Gastroesophageal sphincter (tissue), 4 donors: ENCODE measurements at regions not wholly inside any gene's neighbourhood (a gene's known extent, or its start where the extent isn't known, plus 50 kb on each side); places are given as distances from the start of the nearest gene placed in this dataset.

Source experiments
- ATAC-seq: fragments of 150-250 bp; one replicate; pipeline ENCODE4 v1.9.1; 2016; ENCODE audit warnings: mild to moderate bottlenecking, moderate library complexity
- H3K27ac ChIP-seq, 4 donors: fragments of 200-600 bp; sonication (generic) in 3 of 4; 1 replicate in 3 of 4; 2 replicates in 1 of 4; pipeline ENCODE4 v1.5.1; 2016 to 2019
- H3K27me3 ChIP-seq: fragments of 200-600 bp; sonication (generic); one replicate; pipeline ENCODE4 v1.5.1; 2019
- H3K36me3 ChIP-seq, 2 donors: fragments of 200-600 bp; sonication (generic); one replicate each; pipeline ENCODE4 v1.5.1; 2019; ENCODE audit warnings: control low read depth in 1 of 2
- H3K4me1 ChIP-seq, 3 donors: fragments of 200-600 bp; sonication (generic); 1 replicate in 2 of 3; 2 replicates in 1 of 3; pipeline ENCODE4 v1.5.1; 2016 to 2019; ENCODE audit warnings: control low read depth in 2 of 3
- H3K4me3 ChIP-seq, 2 donors: fragments of 200-600 bp; sonication (generic); one replicate each; pipeline ENCODE4 v1.5.1; 2019; ENCODE audit warnings: mild to moderate bottlenecking in 1 of 2, moderate library complexity in 1 of 2
- H3K9me3 ChIP-seq, 3 donors: fragments of 200-600 bp; sonication (generic); one replicate each; pipeline ENCODE4 v1.5.1; 2017 to 2019; ENCODE audit warnings: control low read depth in 2 of 3
- CTCF ChIP-seq, 4 experiments: fragments of 200-600 bp in 2 of 4; fragments of 450-650 bp in 2 of 4; sonication (generic) in 1 of 4; IDR thresholded peaks; one replicate each; pipeline ENCODE4 v1.5.1; 2017 to 2019; ENCODE audit warnings: antibody characterized with exemption in 4 of 4, mild to moderate bottlenecking in 2 of 4, moderate library complexity in 2 of 4
- EP300 ChIP-seq: sonication (generic); formaldehyde crosslinking; IDR thresholded peaks from one replicate; pipeline ENCODE4 v1.6.1; 2017; ENCODE audit warnings: antibody characterized with exemption, mild to moderate bottlenecking
- POLR2A ChIP-seq, 2 donors: fragments of 450-650 bp; IDR thresholded peaks; one replicate each; pipeline ENCODE4 v1.6.1; 2017; ENCODE audit warnings: antibody characterized with exemption in 2 of 2, mild to moderate bottlenecking in 2 of 2, moderate library complexity in 1 of 2
- POLR2AphosphoS5 ChIP-seq: sonication (generic); formaldehyde crosslinking; IDR thresholded peaks from one replicate; pipeline ENCODE4 v1.6.1; 2017; ENCODE audit warnings: antibody characterized with exemption
- WGBS, 2 donors: methylation state at CpG; one replicate each; pipeline ENCODE4 v1.1.5; 2018; ENCODE audit warnings: low coverage in 1 of 2; 5-methylcytosine and 5-hydroxymethylcytosine counted together

GRCh38 chr17:68662037-68662432, 60.9 kb upstream of the FAM20A start:
- no peak for ATAC-seq
- no peak for TF ChIP-seq POLR2AphosphoS5
- TF ChIP-seq POLR2A (IDR thresholded peaks at IDR 0.05), result no peak
- no peak for TF ChIP-seq CTCF (IDR thresholded peaks at IDR 0.05)
- no peak for TF ChIP-seq EP300
- Histone ChIP-seq H3K4me3 (no peak overlapping the region), H3K4me1 (no peaks in the 10 kb centered on the region), H3K9me3 (no peaks in the 10 kb centered on the region), H3K27me3 (no peaks in the 10 kb centered on the region), H3K27ac (no peak overlapping the region), H3K36me3 (no peaks in the 10 kb centered on the region)
- 31 to 66% methylated on average over 4 of the region's 4 CpGs for WGBS, 2 donors

GRCh38 chr17:68661265-68662036, 60.3 kb upstream of the FAM20A start:
- TF ChIP-seq EP300 (no peak), POLR2AphosphoS5 (no peak), CTCF (IDR thresholded peaks at IDR 0.05) (no peak), POLR2A (IDR thresholded peaks at IDR 0.05) (no peak)
- Histone ChIP-seq H3K4me1 (no peaks in the 10 kb centered on the region), H3K4me3 (no peak overlapping the region), H3K36me3 (no peaks in the 10 kb centered on the region), H3K27ac (no peak overlapping the region), H3K9me3 (no peaks in the 10 kb centered on the region), H3K27me3 (no peaks in the 10 kb centered on the region)
- no peak for ATAC-seq
- WGBS, 2 donors, result 58 to 78% methylated on average over 3 of the region's 3 CpGs

GRCh38 chr17:68660302-68660701, 59.1 kb upstream of the FAM20A start:
- H3K4me3 ChIP-seq, result no peak overlapping the region
- no peak for ATAC-seq
- no peaks in the 10 kb centered on the region for H3K36me3 ChIP-seq
- no peaks in the 10 kb centered on the region for H3K4me1 ChIP-seq
- no peak overlapping the region for H3K27ac ChIP-seq
- no peaks in the 10 kb centered on the region for H3K9me3 ChIP-seq
- H3K27me3 ChIP-seq, result no peaks in the 10 kb centered on the region
- 81 to 83% methylated on average over 3 of the region's 3 CpGs for WGBS, 2 donors
- no peak for TF ChIP-seq CTCF (IDR thresholded peaks at IDR 0.05)
- no peak for TF ChIP-seq POLR2AphosphoS5
- no peak for TF ChIP-seq POLR2A (IDR thresholded peaks at IDR 0.05)
- TF ChIP-seq EP300, result no peak

- 74 to 76% methylated on average over 5 to 7 of the region's 7 CpGs for WGBS, 2 donors
- ATAC-seq, result no peak
- no peaks in the 10 kb centered on the region for H3K4me1 ChIP-seq
- H3K9me3 ChIP-seq, result no peaks in the 10 kb centered on the region
- H3K27ac ChIP-seq, result peak overlapping the region in 1 of 4 donors; percentile 9
- H3K36me3 ChIP-seq, result no peaks in the 10 kb centered on the region
- TF ChIP-seq CTCF (IDR thresholded peaks at IDR 0.05) (no peak), POLR2A (IDR thresholded peaks at IDR 0.05) (no peak), EP300 (no peak), POLR2AphosphoS5 (no peak)
- no peak overlapping the region for H3K4me3 ChIP-seq
- no peaks in the 10 kb centered on the region for H3K27me3 ChIP-seq
Measured at GRCh38 chr17:68658999-68659780, 58.0 kb upstream of the FAM20A start.
